ENCODE measurements at regions not wholly inside any gene's neighbourhood (a gene's known extent, or its start where the extent isn't known, plus 50 kb on each side); places are given as distances from the start of the nearest gene placed in this dataset.

GRCh38 chr15:62611002-62611401 is 431.5 kb upstream of the TPM1 start:
- no peak overlapping the region for H3K27ac Mint-ChIP-seq
- no peaks in the 10 kb centered on the region for H3K4me1 Mint-ChIP-seq (ENCODE audit: low read depth)
- H3K36me3 Mint-ChIP-seq (ENCODE audit: low read depth), result no peaks in the 10 kb centered on the region
- peaks cover 20% of the 10 kb centered on the region for H3K27me3 Mint-ChIP-seq (ENCODE audit: low read depth)
- H3K4me3 Mint-ChIP-seq, result no peak overlapping the region
- no peaks in the 10 kb centered on the region for H3K9me3 Mint-ChIP-seq

- no peak overlapping the region for H3K4me3 Mint-ChIP-seq
- no peaks in the 10 kb centered on the region for H3K36me3 Mint-ChIP-seq (ENCODE audit: low read depth)
- no peaks in the 10 kb centered on the region for H3K4me1 Mint-ChIP-seq (ENCODE audit: low read depth)
- H3K27ac Mint-ChIP-seq, result no peak overlapping the region
- H3K9me3 Mint-ChIP-seq, result no peaks in the 10 kb centered on the region
- H3K27me3 Mint-ChIP-seq (ENCODE audit: low read depth), result peaks cover 23% of the 10 kb centered on the region
Measured at GRCh38 chr15:62612183-62612733, 430.3 kb upstream of the TPM1 start.

DNA sequence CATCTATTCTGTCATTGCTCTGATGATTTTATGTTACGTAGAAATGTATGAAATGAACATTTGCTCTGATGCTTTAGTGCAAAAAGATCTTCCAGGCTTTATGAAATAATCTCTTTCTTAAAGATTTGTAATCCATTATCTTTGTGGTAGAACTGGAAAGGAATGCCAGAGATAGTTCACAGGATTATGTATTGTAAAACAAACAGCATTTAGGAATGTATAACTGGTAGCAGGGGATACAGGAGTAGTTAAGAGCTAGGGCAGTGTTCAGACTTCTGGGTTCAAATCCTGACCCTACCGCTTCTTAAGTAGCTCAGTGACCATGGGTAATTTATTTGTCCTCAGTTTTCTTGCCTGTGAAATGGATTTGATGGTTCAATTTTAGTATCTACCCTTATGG is 429.8 kb upstream of the TPM1 start:
- Mint-ChIP-seq H3K27ac (no peak overlapping the region), H3K27me3 (ENCODE audit: low read depth) (peaks cover 23% of the 10 kb centered on the region), H3K4me3 (no peak overlapping the region), H3K36me3 (ENCODE audit: low read depth) (no peaks in the 10 kb centered on the region), H3K4me1 (ENCODE audit: low read depth) (no peaks in the 10 kb centered on the region), H3K9me3 (no peaks in the 10 kb centered on the region)

GRCh38 chr15:62616746-62617145 is 425.8 kb upstream of the TPM1 start:
- Mint-ChIP-seq H3K9me3 (no peaks in the 10 kb centered on the region), H3K36me3 (ENCODE audit: low read depth) (no peaks in the 10 kb centered on the region), H3K4me3 (no peak overlapping the region), H3K4me1 (ENCODE audit: low read depth) (no peaks in the 10 kb centered on the region), H3K27me3 (ENCODE audit: low read depth) (peaks cover 13% of the 10 kb centered on the region), H3K27ac (no peak overlapping the region)

DNA sequence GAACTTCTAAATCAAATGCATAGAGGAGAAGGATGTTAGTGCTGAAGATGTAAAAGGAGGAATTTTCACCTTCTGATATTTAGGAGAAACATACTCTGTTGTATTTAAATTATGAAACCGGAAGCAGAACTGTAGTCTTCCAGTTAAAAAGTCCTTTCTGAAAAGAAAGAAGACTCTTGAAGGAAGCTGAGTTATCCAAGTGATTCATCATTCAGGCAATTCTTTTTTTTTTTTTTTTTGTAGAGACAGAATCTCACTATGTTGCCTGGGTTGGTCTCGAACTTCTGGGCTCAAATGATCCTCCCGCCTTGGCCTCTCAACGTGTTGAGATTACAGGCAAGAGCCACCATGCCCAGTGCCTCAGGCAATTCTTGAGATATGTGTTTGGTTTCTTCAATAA is 424.8 kb upstream of the TPM1 start:
- H3K9me3 Mint-ChIP-seq, result no peaks in the 10 kb centered on the region
- H3K4me3 Mint-ChIP-seq, result no peak overlapping the region
- peaks cover 11% of the 10 kb centered on the region for H3K27me3 Mint-ChIP-seq (ENCODE audit: low read depth)
- H3K4me1 Mint-ChIP-seq (ENCODE audit: low read depth), result no peaks in the 10 kb centered on the region
- H3K36me3 Mint-ChIP-seq (ENCODE audit: low read depth), result no peaks in the 10 kb centered on the region
- no peak overlapping the region for H3K27ac Mint-ChIP-seq

DNA sequence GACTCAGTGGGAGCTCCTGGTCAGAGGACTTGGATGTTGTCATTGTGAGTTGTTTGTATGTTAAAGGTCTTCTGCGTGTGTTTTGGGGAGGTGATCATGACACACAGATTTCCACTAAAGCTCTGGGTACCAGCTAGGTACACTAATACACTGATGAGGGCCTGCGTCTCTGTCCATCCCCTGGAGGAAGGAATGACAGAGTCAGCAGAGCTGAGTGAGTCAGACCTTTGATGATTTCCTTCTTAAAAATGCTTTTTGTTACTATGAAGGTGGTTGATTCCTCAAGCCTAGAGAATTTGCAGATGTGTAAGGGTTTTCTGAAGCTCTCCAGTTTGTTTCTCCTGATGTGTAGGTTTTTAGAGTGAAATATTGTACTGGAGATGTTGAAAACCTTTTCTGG is 424.1 kb upstream of the TPM1 start:
- Mint-ChIP-seq H3K4me1 (ENCODE audit: low read depth) (no peaks in the 10 kb centered on the region), H3K27ac (no peak overlapping the region), H3K9me3 (no peaks in the 10 kb centered on the region), H3K36me3 (ENCODE audit: low read depth) (no peaks in the 10 kb centered on the region), H3K27me3 (ENCODE audit: low read depth) (peaks cover 7% of the 10 kb centered on the region), H3K4me3 (no peak overlapping the region)

GRCh38 chr15:62618846-62619504 is 423.6 kb upstream of the TPM1 start:
- Mint-ChIP-seq H3K4me1 (ENCODE audit: low read depth) (no peaks in the 10 kb centered on the region), H3K9me3 (no peaks in the 10 kb centered on the region), H3K27me3 (ENCODE audit: low read depth) (peaks cover 4% of the 10 kb centered on the region), H3K4me3 (no peak overlapping the region), H3K27ac (no peak overlapping the region), H3K36me3 (ENCODE audit: low read depth) (no peaks in the 10 kb centered on the region)

GRCh38 chr15:62619526-62619925 is 423.0 kb upstream of the TPM1 start:
- Mint-ChIP-seq H3K27ac (no peak overlapping the region), H3K36me3 (ENCODE audit: low read depth) (no peaks in the 10 kb centered on the region), H3K27me3 (ENCODE audit: low read depth) (peaks cover 4% of the 10 kb centered on the region), H3K4me3 (no peak overlapping the region), H3K9me3 (no peaks in the 10 kb centered on the region), H3K4me1 (ENCODE audit: low read depth) (peaks cover under 1% of the 10 kb centered on the region)

GRCh38 chr15:62622775-62623174 is 419.8 kb upstream of the TPM1 start:
- Mint-ChIP-seq H3K27me3 (ENCODE audit: low read depth) (peaks cover 3% of the 10 kb centered on the region), H3K4me3 (no peak overlapping the region), H3K36me3 (ENCODE audit: low read depth) (no peaks in the 10 kb centered on the region), H3K4me1 (ENCODE audit: low read depth) (peaks cover 7% of the 10 kb centered on the region), H3K27ac (no peak overlapping the region), H3K9me3 (no peaks in the 10 kb centered on the region)

GRCh38 chr15:62624547-62625378 is 417.8 kb upstream of the TPM1 start:
- Mint-ChIP-seq H3K27me3 (ENCODE audit: low read depth) (peaks cover 7% of the 10 kb centered on the region), H3K4me3 (no peak overlapping the region), H3K36me3 (ENCODE audit: low read depth) (no peaks in the 10 kb centered on the region), H3K27ac (no peak overlapping the region), H3K4me1 (ENCODE audit: low read depth) (peaks cover 7% of the 10 kb centered on the region), H3K9me3 (no peaks in the 10 kb centered on the region)

GRCh38 chr15:62625429-62626033 is 417.0 kb upstream of the TPM1 start:
- Mint-ChIP-seq H3K36me3 (ENCODE audit: low read depth) (no peaks in the 10 kb centered on the region), H3K27ac (no peak overlapping the region), H3K4me3 (no peak overlapping the region), H3K27me3 (ENCODE audit: low read depth) (peaks cover 15% of the 10 kb centered on the region), H3K4me1 (ENCODE audit: low read depth) (peaks cover 7% of the 10 kb centered on the region), H3K9me3 (no peaks in the 10 kb centered on the region)

DNA sequence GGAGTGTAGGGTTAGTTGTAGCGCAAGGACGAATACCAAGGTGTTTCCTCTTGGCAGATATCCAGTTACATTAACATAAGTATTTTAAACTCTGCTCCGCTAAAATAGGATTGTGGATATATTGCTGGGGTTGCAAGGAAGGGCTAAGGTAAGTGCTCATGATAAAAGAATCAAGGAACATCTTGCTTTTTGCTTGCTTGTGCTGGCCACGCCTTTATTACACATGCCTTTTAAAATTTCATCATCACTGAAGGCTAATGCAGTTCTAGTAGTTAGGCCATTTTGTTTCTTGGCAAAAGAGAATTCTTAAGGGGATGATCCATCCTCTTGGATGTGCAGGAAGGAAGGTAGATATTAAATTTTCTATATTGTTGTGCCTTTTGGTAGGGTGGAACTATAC is 415.6 kb upstream of the TPM1 start:
- Mint-ChIP-seq H3K4me3 (no peak overlapping the region), H3K27me3 (ENCODE audit: low read depth) (peaks cover 26% of the 10 kb centered on the region), H3K36me3 (ENCODE audit: low read depth) (no peaks in the 10 kb centered on the region), H3K9me3 (no peaks in the 10 kb centered on the region), H3K27ac (no peak overlapping the region), H3K4me1 (ENCODE audit: low read depth) (peaks cover 7% of the 10 kb centered on the region)

DNA sequence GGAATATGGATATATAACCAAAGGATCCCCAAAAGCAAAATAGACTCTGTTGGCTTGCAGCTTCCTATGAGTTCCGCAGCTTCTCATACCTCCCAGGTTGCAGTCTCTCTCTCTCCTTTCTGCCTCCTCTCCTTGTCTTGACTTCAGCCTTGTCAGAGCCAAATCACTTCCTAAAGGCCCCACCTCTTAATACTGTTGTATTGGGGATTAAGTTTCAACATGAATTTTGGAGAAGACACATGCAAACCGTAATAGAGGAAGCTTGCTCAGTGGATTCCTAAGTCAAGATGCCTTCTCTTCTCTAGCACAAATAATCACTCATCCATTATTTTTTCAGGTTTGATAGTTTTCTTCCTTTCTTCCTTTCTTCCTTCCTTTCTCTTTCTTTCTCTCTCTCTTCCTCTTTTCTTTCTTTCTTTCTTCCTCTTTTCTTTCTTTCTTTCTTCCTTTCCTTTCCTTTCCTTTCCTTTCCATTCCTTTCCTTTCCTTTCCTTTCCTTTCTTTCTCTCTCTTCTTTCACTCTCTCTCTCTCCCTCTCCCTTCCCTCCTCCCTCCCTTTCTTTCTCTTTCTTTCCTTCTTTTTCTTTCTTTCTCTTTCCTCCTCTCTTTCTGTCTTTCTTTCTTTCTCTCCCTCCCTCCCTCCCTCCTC is 411.3 kb upstream of the TPM1 start:
- H3K36me3 Mint-ChIP-seq (ENCODE audit: low read depth), result no peaks in the 10 kb centered on the region

DNA sequence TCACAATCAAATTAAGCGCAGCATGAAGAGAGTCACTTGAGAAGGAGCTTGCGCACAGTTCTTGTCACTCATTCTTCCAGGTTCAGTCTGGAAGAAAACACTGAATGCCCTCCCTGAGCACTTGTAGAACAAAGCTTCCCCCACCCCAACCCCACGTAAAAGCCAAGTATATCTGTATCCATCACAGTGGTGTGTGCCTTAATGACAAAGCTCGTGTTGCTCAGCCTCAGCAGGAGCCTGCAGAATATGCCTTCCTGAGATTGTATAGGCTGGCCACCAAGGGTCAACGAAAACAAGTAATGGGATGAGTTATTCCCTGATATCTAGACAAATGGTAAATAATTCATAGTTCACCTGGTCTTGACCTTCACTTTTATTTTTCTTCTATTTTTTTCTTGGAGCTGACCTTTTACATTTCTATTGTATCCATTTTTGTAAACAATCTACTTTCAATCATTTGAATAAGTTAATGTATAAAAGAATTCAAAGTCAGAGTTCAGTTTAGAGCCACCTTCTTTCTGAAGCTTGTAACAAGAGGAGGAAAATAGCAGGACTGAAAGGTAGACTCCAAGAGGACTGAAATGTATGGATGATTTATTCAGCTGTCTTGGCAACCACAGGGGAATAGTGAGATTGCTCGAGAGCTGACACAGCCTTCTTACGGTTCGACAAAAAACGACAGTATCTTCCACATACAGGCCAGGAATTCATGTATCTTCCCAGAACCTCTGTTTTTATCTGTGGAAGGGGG is 405.5 kb upstream of the TPM1 start:
- no peak overlapping the region for H3K4me3 Mint-ChIP-seq
- no peaks in the 10 kb centered on the region for H3K36me3 Mint-ChIP-seq (ENCODE audit: low read depth)
- no peaks in the 10 kb centered on the region for H3K27me3 Mint-ChIP-seq (ENCODE audit: low read depth)
- H3K27ac Mint-ChIP-seq, result no peak overlapping the region
- H3K9me3 Mint-ChIP-seq, result no peaks in the 10 kb centered on the region
- H3K4me1 Mint-ChIP-seq (ENCODE audit: low read depth), result peaks cover 4% of the 10 kb centered on the region

More for the DNA sequence above, 411.3 kb upstream of the TPM1 start:
- Mint-ChIP-seq H3K9me3 (no peaks in the 10 kb centered on the region), H3K27ac (no peak overlapping the region), H3K27me3 (ENCODE audit: low read depth) (peaks cover 26% of the 10 kb centered on the region), H3K4me1 (ENCODE audit: low read depth) (no peaks in the 10 kb centered on the region), H3K4me3 (no peak overlapping the region)
